GM12878 (cell line): ENCODE measurements at regions not wholly inside any gene's neighbourhood (a gene's known extent, or its start where the extent isn't known, plus 50 kb on each side); places are given as distances from the start of the nearest gene placed in this dataset.

Source experiments
- ATAC-seq: fragments of 200-7000 bp; cut with Tn5 transposase; 3 replicates; pipeline ENCODE4 v1.9.1; 2020; ENCODE audit warnings: mild to moderate bottlenecking, moderate library complexity
- BruUV-seq: library from RNA; stranded (reverse); fragments of 400-500 nt; replicated peaks from 2 replicates; lab custom pipeline; 2021; lab: Mats Ljungman, UMichigan
- CTCF ChIA-PET: fragments of 300-600 bp; sonication (Branson Sonifier 250); formaldehyde crosslinking; extraction: SDS; loops from one replicate; lab custom pipeline; 2021; ENCODE audit warnings: inconsistent platforms; lab: Yijun Ruan, JAX
- POLR2A ChIA-PET: fragments of 350-600 bp; formaldehyde crosslinking; extraction: SDS; loops from one replicate; lab custom pipeline; 2021; ENCODE audit warnings: inconsistent platforms; lab: Charles Lee
- RAD21 ChIA-PET: fragments of 300-600 bp; sonication (Branson Sonifier 250); formaldehyde crosslinking; loops from one replicate; lab custom pipeline; 2023; ENCODE audit warnings: antibody characterized with exemption; ENCODE audit not compliant: unreplicated experiment; lab: Charles Lee
- SMC1A ChIA-PET: fragments of 300-600 bp; sonication (Branson Sonifier 250); formaldehyde crosslinking; loops from one replicate; lab custom pipeline; 2023; ENCODE audit not compliant: unreplicated experiment, uncharacterized antibody; lab: Charles Lee
- DNase-seq: peaks from one replicate; pipeline ENCODE4 v3.0.0-alpha.2; 2011; ENCODE audit warnings: low read depth, low spot score
- FAIRE-seq: peaks from 3 replicates; lab custom pipeline; 2011; peaks lifted over from hg19 to GRCh38; lab: Jason Lieb, UNC
- H2AFZ ChIP-seq: 2 replicates; pipeline ENCODE4 v1.6.0; 2011; ENCODE audit warnings: low read depth, low read length, control low read depth; ENCODE audit not compliant: control insufficient read depth
- H3K27ac ChIP-seq: 2 replicates; pipeline ENCODE4 v1.5.1; 2011; ENCODE audit warnings: control low read depth; ENCODE audit not compliant: control insufficient read depth, insufficient read depth
- H3K27me3 ChIP-seq, 2 experiments: replicated peaks in 1 of 2; 2 replicates each; pipeline versions ENCODE4 v1.6.0 to v1.6.1; 2011; ENCODE audit warnings: low read length in 1 of 2; ENCODE audit not compliant: control insufficient read depth in 2 of 2, insufficient read depth in 2 of 2
- H3K36me3 ChIP-seq, 2 experiments: 2 replicates each; pipeline ENCODE4 v1.5.1; 2011; ENCODE audit warnings: low read length in 1 of 2; ENCODE audit not compliant: control insufficient read depth in 2 of 2, insufficient read depth in 2 of 2
- H3K4me1 ChIP-seq: 2 replicates; pipeline ENCODE4 v1.6.1; 2011; ENCODE audit warnings: mild to moderate bottlenecking, low read length, moderate library complexity, mixed read lengths; ENCODE audit not compliant: control insufficient read depth, insufficient read depth
- H3K4me2 ChIP-seq: 2 replicates; pipeline ENCODE4 v1.6.0; 2011; ENCODE audit warnings: control low read depth; ENCODE audit not compliant: control insufficient read depth, insufficient read depth
- H3K4me3 ChIP-seq: fragments of 200-600 bp; sonication (generic); 2 replicates; pipeline ENCODE4 v1.5.1; 2016
- H3K79me2 ChIP-seq: 2 replicates; pipeline ENCODE4 v1.6.0; 2011; ENCODE audit warnings: low read length; ENCODE audit not compliant: control insufficient read depth, insufficient read depth
- H3K9ac ChIP-seq: 2 replicates; pipeline ENCODE4 v1.8.0; 2011; ENCODE audit warnings: low read length, control low read depth, mixed read lengths; ENCODE audit not compliant: control insufficient read depth, insufficient read depth
- H3K9me3 ChIP-seq: replicated peaks from 3 replicates; pipeline ENCODE4 v1.5.1; 2011; ENCODE audit warnings: mild to moderate bottlenecking, low read length; ENCODE audit not compliant: control insufficient read depth, insufficient read depth
- H4K20me1 ChIP-seq: 2 replicates; pipeline ENCODE4 v1.6.0; 2011; ENCODE audit not compliant: control insufficient read depth, insufficient read depth
- ETV6 ChIP-seq, 2 experiments: fragments of 450-650 bp in 1 of 2; IDR thresholded peaks in 1 of 2; conservative IDR thresholded peaks in 1 of 2; 2 replicates each; pipeline ENCODE4 v1.6.1; 2014; ENCODE audit warnings: antibody characterized with exemption in 1 of 2, borderline replicate concordance in 1 of 2, low read depth in 1 of 2, mild to moderate bottlenecking in 1 of 2, moderate library complexity in 1 of 2
- EZH2 ChIP-seq: IDR thresholded peaks from 2 replicates; pipeline ENCODE4 v1.6.1; 2012; ENCODE audit warnings: low read depth, mild to moderate bottlenecking, control low read depth, inconsistent platforms, low read length, borderline replicate concordance; ENCODE audit not compliant: control insufficient read depth
- MLLT1 ChIP-seq: fragments of 450-650 bp; IDR thresholded peaks from 2 replicates; pipeline ENCODE4 v1.6.1; 2016; ENCODE audit warnings: mild to moderate bottlenecking
- MYB ChIP-seq: fragments of 150-350 bp; IDR thresholded peaks from 2 replicates; pipeline ENCODE4 v1.6.1; 2014; ENCODE audit warnings: mild to moderate bottlenecking, low read depth, low read length, borderline replicate concordance
- NFXL1 ChIP-seq: fragments of 450-650 bp; IDR thresholded peaks from 2 replicates; pipeline ENCODE4 v1.6.1; 2017; ENCODE audit warnings: antibody characterized with exemption, mild to moderate bottlenecking, borderline replicate concordance
- NR2C2 ChIP-seq: IDR thresholded peaks from 2 replicates; pipeline ENCODE4 v1.6.1; 2011; ENCODE audit warnings: borderline replicate concordance, low read depth; ENCODE audit not compliant: control insufficient read depth, insufficient read length
- PRDM15 ChIP-seq: fragments of 450-650 bp; formaldehyde crosslinking; IDR thresholded peaks from 2 replicates; pipeline ENCODE4 v1.4.0; 2020; ENCODE audit warnings: mild to moderate bottlenecking, moderate library complexity
- RB1 ChIP-seq: fragments of 450-650 bp; formaldehyde crosslinking; IDR thresholded peaks from 2 replicates; pipeline ENCODE4 v1.6.1; 2017; ENCODE audit warnings: mild to moderate bottlenecking, borderline replicate concordance
- RBBP5 ChIP-seq: fragments of 200-600 bp; sonication (generic); conservative IDR thresholded peaks from 2 replicates; pipeline ENCODE4 v1.6.1; 2016
- SMAD5 ChIP-seq: IDR thresholded peaks from 2 replicates; pipeline ENCODE4 v1.6.1; 2016; ENCODE audit warnings: antibody characterized with exemption, low read depth
- SMARCA5 ChIP-seq: fragments of 450-650 bp; IDR thresholded peaks from 2 replicates; pipeline ENCODE4 v1.6.1; 2017; ENCODE audit warnings: mild to moderate bottlenecking
- SMC3 ChIP-seq: IDR thresholded peaks from 2 replicates; pipeline ENCODE4 v1.6.1; 2011; ENCODE audit warnings: low read length, improper control_type of control experiment, borderline replicate concordance
- TCF3 ChIP-seq: IDR thresholded peaks from 2 replicates; pipeline ENCODE4 v1.6.1; 2012; ENCODE audit warnings: low read depth, mild to moderate bottlenecking, low read length, borderline replicate concordance; ENCODE audit not compliant: insufficient read depth
- YBX1 ChIP-seq: fragments of 450-650 bp; IDR thresholded peaks from 2 replicates; pipeline ENCODE4 v1.6.1; 2016; ENCODE audit warnings: antibody characterized with exemption
- WGBS: methylation state at CpG from one replicate; pipeline ENCODE4 v1.1.6; 2016; ENCODE audit warnings: low lambda C conversion rate; ENCODE audit not compliant: insufficient replicate concordance, insufficient coverage; ENCODE audit errors: missing lambda C conversion rate; 5-methylcytosine and 5-hydroxymethylcytosine counted together
- in situ Hi-C: fragments of 300-500 bp; cut with MboI; formaldehyde crosslinking; loops from 9 replicates; pipeline ENCODE4 v1.14.3; 2018; ENCODE audit warnings: mixed read lengths
- intact Hi-C: fragments of 100-400 bp; cut with micrococcal nuclease; formaldehyde crosslinking; loops from one replicate; pipeline ENCODE4 v1.14.2; 2022; ENCODE audit not compliant: unreplicated experiment
- TF ChIP-seq, protein P1 (sequence below): IDR thresholded peaks from 2 replicates; pipeline ENCODE4 v1.6.1; 2012; ENCODE audit warnings: mild to moderate bottlenecking, low read depth, low read length

- H3K4me1 ChIP-seq = no peaks in the 10 kb centered on the region
- ChIA-PET POLR2A (interaction anchor here (0.5 kb wide), 1 partner anchor 67 kb away, joined by 6 read pairs; no protein-coding TSS in a partner anchor), RAD21 (no interaction called here), SMC1A (no interaction called here)
- H3K4me2 ChIP-seq = no peak overlapping the region
- no peaks in the 10 kb centered on the region for H3K27me3 ChIP-seq
- H3K9me3 ChIP-seq = no peaks in the 10 kb centered on the region
- no peak overlapping the region for H3K27ac ChIP-seq
- no peak overlapping the region for H3K9ac ChIP-seq
- WGBS = 0% methylated on average over 1 of the region's 1 CpG
- no peaks in the 10 kb centered on the region for H3K79me2 ChIP-seq
- intact Hi-C loops = no loop called here
- H4K20me1 ChIP-seq = no peaks in the 10 kb centered on the region
- H2AFZ ChIP-seq = no peak overlapping the region
- H3K36me3 ChIP-seq = no peaks in the 10 kb centered on the region
- BruUV-seq = no TSS peak
- TF ChIP-seq SMC3 (no peak), SMAD5 (no peak), ETV6 (conservative IDR thresholded peaks at IDR 0.05 in 1 of 2, IDR thresholded peaks at IDR 0.05 in 1 of 2; ENCODE audit: borderline replicate concordance in 1 of 2, low read depth in 1 of 2) (no peak), NFXL1 (no peak), RB1 (no peak), SMARCA5 (no peak), MLLT1 (no peak), NR2C2 (no peak), MYB (no peak), YBX1 (no peak), TCF3 (no peak), RBBP5 (no peak), PRDM15 (CRISPR knock-in tag) (no peak), EZH2 (no peak)
- TF ChIP-seq, protein P1, sequence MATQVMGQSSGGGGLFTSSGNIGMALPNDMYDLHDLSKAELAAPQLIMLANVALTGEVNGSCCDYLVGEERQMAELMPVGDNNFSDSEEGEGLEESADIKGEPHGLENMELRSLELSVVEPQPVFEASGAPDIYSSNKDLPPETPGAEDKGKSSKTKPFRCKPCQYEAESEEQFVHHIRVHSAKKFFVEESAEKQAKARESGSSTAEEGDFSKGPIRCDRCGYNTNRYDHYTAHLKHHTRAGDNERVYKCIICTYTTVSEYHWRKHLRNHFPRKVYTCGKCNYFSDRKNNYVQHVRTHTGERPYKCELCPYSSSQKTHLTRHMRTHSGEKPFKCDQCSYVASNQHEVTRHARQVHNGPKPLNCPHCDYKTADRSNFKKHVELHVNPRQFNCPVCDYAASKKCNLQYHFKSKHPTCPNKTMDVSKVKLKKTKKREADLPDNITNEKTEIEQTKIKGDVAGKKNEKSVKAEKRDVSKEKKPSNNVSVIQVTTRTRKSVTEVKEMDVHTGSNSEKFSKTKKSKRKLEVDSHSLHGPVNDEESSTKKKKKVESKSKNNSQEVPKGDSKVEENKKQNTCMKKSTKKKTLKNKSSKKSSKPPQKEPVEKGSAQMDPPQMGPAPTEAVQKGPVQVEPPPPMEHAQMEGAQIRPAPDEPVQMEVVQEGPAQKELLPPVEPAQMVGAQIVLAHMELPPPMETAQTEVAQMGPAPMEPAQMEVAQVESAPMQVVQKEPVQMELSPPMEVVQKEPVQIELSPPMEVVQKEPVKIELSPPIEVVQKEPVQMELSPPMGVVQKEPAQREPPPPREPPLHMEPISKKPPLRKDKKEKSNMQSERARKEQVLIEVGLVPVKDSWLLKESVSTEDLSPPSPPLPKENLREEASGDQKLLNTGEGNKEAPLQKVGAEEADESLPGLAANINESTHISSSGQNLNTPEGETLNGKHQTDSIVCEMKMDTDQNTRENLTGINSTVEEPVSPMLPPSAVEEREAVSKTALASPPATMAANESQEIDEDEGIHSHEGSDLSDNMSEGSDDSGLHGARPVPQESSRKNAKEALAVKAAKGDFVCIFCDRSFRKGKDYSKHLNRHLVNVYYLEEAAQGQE = no peak
- TF ChIP-seq, all 136 proteins: peak for 0
- CTCF ChIA-PET = no interaction called here
- FAIRE-seq (no peak), ATAC-seq (no peak), DNase-seq (no peak)
- in situ Hi-C loops = no loop called here
- H3K4me3 ChIP-seq = no peak overlapping the region
These were observed 380.1 kb upstream of the TUSC1 start for GRCh38 chr9:26058111-26058895.
